Left lung (tissue), 4 donors: ENCODE measurements at regions not wholly inside any gene's neighbourhood (a gene's known extent, or its start where the extent isn't known, plus 50 kb on each side); places are given as distances from the start of the nearest gene placed in this dataset.

Source experiments
- ATAC-seq: fragments of 200-7000 bp; cut with Tn5 transposase; one replicate; pipeline ENCODE4 v1.9.1; 2020; ENCODE audit warnings: moderate library complexity
- DNase-seq, 4 donors: peaks; one replicate each; pipeline ENCODE4 v3.0.0-alpha.2; 2013 to 2020
- H3K27ac ChIP-seq, 2 donors: fragments of 200-600 bp; sonication (generic) in 1 of 2; one replicate each; pipeline versions ENCODE4 v1.5.0 to v1.8.0; 2020 to 2021
- H3K27me3 ChIP-seq, 2 donors: fragments of 200-600 bp; sonication (generic) in 1 of 2; one replicate each; pipeline versions ENCODE4 v1.5.0 to v1.8.0; 2020 to 2021
- H3K36me3 ChIP-seq, 2 donors: fragments of 200-600 bp; sonication (generic) in 1 of 2; one replicate each; pipeline versions ENCODE4 v1.5.0 to v1.8.0; 2020 to 2021
- H3K4me1 ChIP-seq, 2 donors: fragments of 200-600 bp; one replicate each; pipeline ENCODE4 v1.8.0; 2021
- H3K4me3 ChIP-seq, 2 donors: fragments of 200-600 bp; sonication (generic) in 1 of 2; one replicate each; pipeline versions ENCODE4 v1.5.0 to v1.8.0; 2020 to 2021; ENCODE audit warnings: mild to moderate bottlenecking in 1 of 2
- H3K9me3 ChIP-seq, 2 donors: fragments of 200-600 bp; sonication (generic) in 1 of 2; one replicate each; pipeline versions ENCODE4 v1.5.0 to v1.8.0; 2020 to 2021
- CTCF ChIP-seq, 2 donors: fragments of 200-600 bp; sonication (generic) in 1 of 2; IDR thresholded peaks; one replicate each; pipeline versions ENCODE4 v1.5.0 to v1.8.0; 2021; ENCODE audit warnings: antibody characterized with exemption in 2 of 2
- intact Hi-C, 2 donors: fragments of 100-400 bp; cut with DNase I; formaldehyde crosslinking; loops; one replicate each; pipeline versions ENCODE4 v1.11.2 to v1.14.2; 2022
- donor health status: DM: no; HTN: yes; CAD: no.
- donor health status: DM: no; HTN: no; CAD: no.

GRCh38 chr10:121267236-121268003 is 330.8 kb downstream of the FGFR2 start:
- TF ChIP-seq CTCF (IDR thresholded peaks at IDR 0.05): no peak
- ATAC-seq: no peak
- no peaks in the 10 kb centered on the region for H3K36me3 ChIP-seq
- H3K4me3 ChIP-seq: no peak overlapping the region
- intact Hi-C loops: no loop called here
- no peak for DNase-seq
- no peaks in the 10 kb centered on the region for H3K4me1 ChIP-seq
- no peak overlapping the region for H3K27ac ChIP-seq
- H3K27me3 ChIP-seq: no peaks in the 10 kb centered on the region
- no peaks in the 10 kb centered on the region for H3K9me3 ChIP-seq

GRCh38 chr10:121268363-121268762 is 329.9 kb downstream of the FGFR2 start:
- no peak for TF ChIP-seq CTCF (IDR thresholded peaks at IDR 0.05)
- ATAC-seq (no peak), DNase-seq (no peak)
- Histone ChIP-seq H3K36me3 (no peaks in the 10 kb centered on the region), H3K9me3 (no peaks in the 10 kb centered on the region), H3K27me3 (no peaks in the 10 kb centered on the region), H3K27ac (no peak overlapping the region), H3K4me1 (no peaks in the 10 kb centered on the region), H3K4me3 (no peak overlapping the region)
- intact Hi-C loops: no loop called here

- DNase-seq: no peak
- Histone ChIP-seq H3K27me3 (no peaks in the 10 kb centered on the region), H3K27ac (no peak overlapping the region), H3K9me3 (no peaks in the 10 kb centered on the region), H3K4me3 (no peak overlapping the region), H3K36me3 (no peaks in the 10 kb centered on the region), H3K4me1 (no peaks in the 10 kb centered on the region)
- no peak for TF ChIP-seq CTCF (IDR thresholded peaks at IDR 0.05)
- no peak for ATAC-seq
- intact Hi-C loops: no loop called here
Measured at GRCh38 chr10:121268863-121269432, 329.3 kb downstream of the FGFR2 start.

GRCh38 chr10:121270906-121271305 is 327.3 kb downstream of the FGFR2 start:
- TF ChIP-seq CTCF (IDR thresholded peaks at IDR 0.05): no peak
- intact Hi-C loops: no loop called here
- Histone ChIP-seq H3K4me3 (no peak overlapping the region), H3K4me1 (no peaks in the 10 kb centered on the region), H3K27me3 (no peaks in the 10 kb centered on the region), H3K9me3 (no peaks in the 10 kb centered on the region), H3K36me3 (no peaks in the 10 kb centered on the region), H3K27ac (no peak overlapping the region)
- no peak for DNase-seq
- ATAC-seq: no peak

GRCh38 chr10:121276046-121276445 is 322.2 kb downstream of the FGFR2 start:
- Histone ChIP-seq H3K9me3 (no peaks in the 10 kb centered on the region), H3K27ac (no peak overlapping the region), H3K4me1 (no peaks in the 10 kb centered on the region), H3K4me3 (no peak overlapping the region), H3K36me3 (no peaks in the 10 kb centered on the region), H3K27me3 (no peaks in the 10 kb centered on the region)
- DNase-seq: no peak
- no peak for TF ChIP-seq CTCF (IDR thresholded peaks at IDR 0.05)
- intact Hi-C loops: no loop called here
- no peak for ATAC-seq
